CD14-positive monocyte (primary cell): ENCODE measurements at regions not wholly inside any gene's neighbourhood (a gene's known extent, or its start where the extent isn't known, plus 50 kb on each side); places are given as distances from the start of the nearest gene placed in this dataset.
A peak's percentile ranks its signal among the peaks of the same experiment; 100 is the strongest.

ENCODE experiments used
- DNase-seq, 3 donors: peaks; one replicate each; pipeline ENCODE4 v3.0.0-alpha.2; 2011 to 2022
- H2AFZ ChIP-seq: 2 replicates; pipeline ENCODE4 v1.6.0; 2012; ENCODE audit warnings: mild to moderate bottlenecking, low read depth, low read length, inconsistent platforms; ENCODE audit not compliant: insufficient read depth, poor library complexity, severe bottlenecking
- H3K27ac ChIP-seq, 2 donors: 1 replicate in 1 of 2; 2 replicates in 1 of 2; pipeline ENCODE4 v1.5.1; 2012 to 2013; ENCODE audit warnings: low read length in 2 of 2, control low read depth in 1 of 2, inconsistent platforms in 1 of 2, low read depth in 1 of 2, mild to moderate bottlenecking in 1 of 2
- H3K27me3 ChIP-seq, 2 donors: one replicate each; pipeline versions ENCODE4 v1.6.0 to v1.6.1; 2011 to 2013; ENCODE audit warnings: low read length in 2 of 2; ENCODE audit not compliant: control insufficient read depth in 2 of 2, insufficient read depth in 2 of 2
- H3K36me3 ChIP-seq, 2 donors: replicated peaks in 1 of 2; 1 replicate in 1 of 2; 2 replicates in 1 of 2; pipeline versions ENCODE4 v1.5.1 to v1.6.1; 2012 to 2013; ENCODE audit warnings: low read length in 2 of 2, control low read depth in 1 of 2, inconsistent platforms in 1 of 2, mild to moderate bottlenecking in 1 of 2; ENCODE audit not compliant: insufficient read depth in 2 of 2, control insufficient read depth in 1 of 2
- H3K4me1 ChIP-seq, 2 donors: 1 replicate in 1 of 2; 2 replicates in 1 of 2; pipeline versions ENCODE4 v1.5.1 to v1.6.1; 2012 to 2013; ENCODE audit warnings: low read length in 2 of 2, control low read depth in 1 of 2, inconsistent platforms in 1 of 2, mild to moderate bottlenecking in 1 of 2, moderate library complexity in 1 of 2; ENCODE audit not compliant: insufficient read depth in 2 of 2, control insufficient read depth in 1 of 2
- H3K4me2 ChIP-seq: replicated peaks from 2 replicates; pipeline ENCODE3; 2012; ENCODE audit warnings: low read length, moderate library complexity, mild to moderate bottlenecking; ENCODE audit not compliant: poor library complexity, severe bottlenecking; ENCODE audit errors: extremely low read depth
- H3K4me3 ChIP-seq, 3 experiments: fragments of 200-600 bp in 1 of 3; sonication (generic) in 1 of 3; replicated peaks in 1 of 3; 1 replicate in 2 of 3; 2 replicates in 1 of 3; pipeline ENCODE4 v1.5.1; 2011 to 2013; ENCODE audit warnings: low read length in 3 of 3, mild to moderate bottlenecking in 3 of 3, control low read depth in 2 of 3, low read depth in 2 of 3, inconsistent platforms in 1 of 3, moderate library complexity in 1 of 3
- H3K79me2 ChIP-seq: 2 replicates; pipeline ENCODE4 v1.6.0; 2012; ENCODE audit warnings: mild to moderate bottlenecking, control low read depth, inconsistent platforms, low read length, moderate library complexity; ENCODE audit not compliant: insufficient read depth
- H3K9ac ChIP-seq: 2 replicates; pipeline ENCODE4 v1.6.0; 2017; ENCODE audit warnings: low read length, mild to moderate bottlenecking; ENCODE audit not compliant: insufficient read depth, poor library complexity, severe bottlenecking
- H3K9me3 ChIP-seq, 2 donors: replicated peaks in 1 of 2; 1 replicate in 1 of 2; 2 replicates in 1 of 2; pipeline versions ENCODE4 v1.5.1 to v1.6.1; 2012 to 2013; ENCODE audit warnings: low read length in 2 of 2, control low read depth in 1 of 2; ENCODE audit not compliant: control insufficient read depth in 1 of 2, insufficient read depth in 1 of 2
- H4K20me1 ChIP-seq: 2 replicates; pipeline ENCODE4 v1.6.0; 2012; ENCODE audit warnings: mild to moderate bottlenecking, low read length, control low read depth, moderate library complexity; ENCODE audit not compliant: insufficient read depth
- H3K27ac Mint-ChIP-seq, 7 donors: one replicate each; pipeline ENCODE4 v1.8.0; 2020; ENCODE audit warnings: mild to moderate bottlenecking in 7 of 7, mixed read lengths in 7 of 7, moderate library complexity in 6 of 7, inconsistent platforms in 2 of 7
- H3K27me3 Mint-ChIP-seq, 3 donors: one replicate each; pipeline ENCODE4 v1.8.0; 2021 to 2022; ENCODE audit warnings: low read depth in 3 of 3, mild to moderate bottlenecking in 3 of 3, mixed read lengths in 3 of 3, moderate library complexity in 3 of 3, inconsistent platforms in 1 of 3
- H3K36me3 Mint-ChIP-seq, 2 donors: one replicate each; pipeline ENCODE4 v1.8.0; 2020; ENCODE audit warnings: mixed read lengths in 2 of 2, inconsistent platforms in 1 of 2, mild to moderate bottlenecking in 1 of 2
- H3K4me1 Mint-ChIP-seq: one replicate; pipeline ENCODE4 v1.8.0; 2020; ENCODE audit warnings: mild to moderate bottlenecking, mixed read lengths
- H3K4me3 Mint-ChIP-seq, 2 donors: one replicate each; pipeline ENCODE4 v1.8.0; 2020; ENCODE audit warnings: mild to moderate bottlenecking in 2 of 2, mixed read lengths in 2 of 2, moderate library complexity in 1 of 2
- H3K9me3 Mint-ChIP-seq, 7 donors: one replicate each; pipeline ENCODE4 v1.8.0; 2020 to 2022; ENCODE audit warnings: mixed read lengths in 7 of 7, mild to moderate bottlenecking in 6 of 7, moderate library complexity in 6 of 7, inconsistent platforms in 2 of 7
- CTCF ChIP-seq: fragments of 200-600 bp; IDR thresholded peaks from one replicate; pipeline ENCODE4 v1.8.0; 2022; ENCODE audit warnings: antibody characterized with exemption, mild to moderate bottlenecking
- WGBS: methylation state at CpG from one replicate; pipeline ENCODE4 v1.1.5; 2013; ENCODE audit warnings: missing lambda C conversion rate; ENCODE audit not compliant: insufficient coverage; 5-methylcytosine and 5-hydroxymethylcytosine counted together
- intact Hi-C, 2 donors: fragments of 100-400 bp; cut with micrococcal nuclease; formaldehyde crosslinking; loops; one replicate each; pipeline versions ENCODE4 v1.15.0 to v1.15.1; 2023

- peaks cover 13 to 26% (median 18%) of the 10 kb centered on the region in 7 donors for H3K9me3 Mint-ChIP-seq
- Histone ChIP-seq H2AFZ (no peak overlapping the region), H3K36me3 (no peaks in the 10 kb centered on the region), H3K79me2 (no peaks in the 10 kb centered on the region), H3K27ac (no peak overlapping the region), H3K9ac (no peak overlapping the region), H3K4me1 (peaks cover 0 to 4% of the 10 kb centered on the region in 2 donors), H3K4me2 (no peak overlapping the region), H3K9me3 (peaks cover 14 to 22% of the 10 kb centered on the region in 2 donors), H3K27me3 (no peaks in the 10 kb centered on the region), H4K20me1 (no peaks in the 10 kb centered on the region), H3K4me3 (no peak overlapping the region)
- intact Hi-C loops, result no loop called here
- peaks cover 8% of the 10 kb centered on the region for H3K4me1 Mint-ChIP-seq
- 92% methylated on average over 12 of the region's 15 CpGs for WGBS
- H3K4me3 Mint-ChIP-seq, result peak overlapping the region in 1 of 2 donors; percentile 26
- no peak for TF ChIP-seq CTCF
- DNase-seq, result no peak
- no peaks in the 10 kb centered on the region for H3K36me3 Mint-ChIP-seq
- H3K27ac Mint-ChIP-seq, result no peak overlapping the region
- peaks cover 0 to 3% (median 2%) of the 10 kb centered on the region in 3 donors for H3K27me3 Mint-ChIP-seq
Measured at GRCh38 chr11:70494559-70495350, 96.4 kb downstream of the CTTN start.

- no peak for TF ChIP-seq CTCF
- Histone ChIP-seq H4K20me1 (no peaks in the 10 kb centered on the region), H2AFZ (no peak overlapping the region), H3K27me3 (no peaks in the 10 kb centered on the region), H3K27ac (no peak overlapping the region), H3K36me3 (no peaks in the 10 kb centered on the region), H3K9ac (no peak overlapping the region), H3K9me3 (peaks cover 7 to 14% of the 10 kb centered on the region in 2 donors), H3K79me2 (no peaks in the 10 kb centered on the region), H3K4me3 (no peak overlapping the region), H3K4me1 (peaks cover 0 to 4% of the 10 kb centered on the region in 2 donors), H3K4me2 (no peak overlapping the region)
- H3K36me3 Mint-ChIP-seq, result no peaks in the 10 kb centered on the region
- 94% methylated on average over 22 of the region's 22 CpGs for WGBS
- peaks cover 8% of the 10 kb centered on the region for H3K4me1 Mint-ChIP-seq
- no peak overlapping the region for H3K4me3 Mint-ChIP-seq
- no peak overlapping the region for H3K27ac Mint-ChIP-seq
- intact Hi-C loops, result no loop called here
- peaks cover 9 to 20% (median 13%) of the 10 kb centered on the region in 7 donors for H3K9me3 Mint-ChIP-seq
- peaks cover 0 to 3% (median 2%) of the 10 kb centered on the region in 3 donors for H3K27me3 Mint-ChIP-seq
- DNase-seq, result no peak
Measured at GRCh38 chr11:70495351-70496310, 97.3 kb downstream of the CTTN start.
